Endothelial cell of umbilical vein (primary cell): ENCODE measurements at regions not wholly inside any gene's neighbourhood (a gene's known extent, or its start where the extent isn't known, plus 50 kb on each side); places are given as distances from the start of the nearest gene placed in this dataset.

Experiments
- BruUV-seq: library from RNA; stranded (reverse); fragments of 400-500 nt; replicated peaks from 2 replicates; lab custom pipeline; 2021; lab: Mats Ljungman, UMichigan
- CTCF ChIA-PET: fragments of 300-600, 350-600 bp; sonication (Branson Sonifier 250); formaldehyde crosslinking; loops from one replicate; lab custom pipeline; 2021; ENCODE audit warnings: antibody characterized with exemption, inconsistent platforms; lab: Charles Lee
- POLR2A ChIA-PET: fragments of 300-600, 350-600 bp; sonication (Branson Sonifier 250); formaldehyde crosslinking; loops from one replicate; lab custom pipeline; 2021; ENCODE audit warnings: antibody characterized with exemption, inconsistent platforms; lab: Charles Lee
- DNase-seq: peaks from one replicate; pipeline ENCODE4 v3.0.0-alpha.2; 2011; ENCODE audit warnings: low read depth, low spot score
- FAIRE-seq: peaks from 2 replicates; lab custom pipeline; 2011; peaks lifted over from hg19 to GRCh38; lab: Jason Lieb, UNC
- H2AFZ ChIP-seq: 2 replicates; pipeline ENCODE4 v1.6.0; 2012; ENCODE audit warnings: low read depth, low read length, control low read depth, inconsistent platforms
- H3K27ac ChIP-seq: 2 replicates; pipeline ENCODE4 v1.5.1; 2011; ENCODE audit warnings: low read depth, mild to moderate bottlenecking, control low read depth, low read length, moderate library complexity; ENCODE audit not compliant: insufficient read depth
- H3K27me3 ChIP-seq, 2 experiments: 2 replicates each; pipeline versions ENCODE4 v1.6.0 to v1.6.1; 2011; ENCODE audit warnings: low read length in 2 of 2, mixed read lengths in 1 of 2; ENCODE audit not compliant: control insufficient read depth in 2 of 2, insufficient read depth in 2 of 2
- H3K36me3 ChIP-seq, 2 experiments: 2 replicates in 1 of 2; 3 replicates in 1 of 2; pipeline ENCODE4 v1.5.1; 2011; ENCODE audit warnings: low read length in 2 of 2, mild to moderate bottlenecking in 1 of 2, moderate library complexity in 1 of 2; ENCODE audit not compliant: control insufficient read depth in 2 of 2, insufficient read depth in 2 of 2; ENCODE audit errors: extremely low read depth in 1 of 2
- H3K4me1 ChIP-seq: 3 replicates; pipeline ENCODE4 v1.5.1; 2011; ENCODE audit warnings: mild to moderate bottlenecking, low read length; ENCODE audit not compliant: control insufficient read depth, insufficient read depth; ENCODE audit errors: extremely low read depth
- H3K4me2 ChIP-seq: 2 replicates; pipeline ENCODE4 v1.6.1; 2011; ENCODE audit warnings: low read length, control low read depth, mixed read lengths; ENCODE audit not compliant: insufficient read depth
- H3K4me3 ChIP-seq, 3 experiments: fragments of 200-600 bp in 1 of 3; sonication (generic), shearing (Covaris generic) in 1 of 3; replicated peaks in 1 of 3; 2 replicates each; pipeline ENCODE4 v1.5.1; 2011 to 2016; ENCODE audit warnings: control low read depth in 3 of 3, low read length in 3 of 3, mild to moderate bottlenecking in 2 of 3, inconsistent platforms in 1 of 3, low read depth in 1 of 3, moderate library complexity in 1 of 3; ENCODE audit not compliant: insufficient read depth in 1 of 3
- H3K79me2 ChIP-seq: 2 replicates; pipeline ENCODE4 v1.6.0; 2012; ENCODE audit warnings: low read length, inconsistent platforms; ENCODE audit not compliant: control insufficient read depth, insufficient read depth
- H3K9ac ChIP-seq: replicated peaks from 2 replicates; pipeline ENCODE3; 2011; ENCODE audit warnings: low read length, control low read depth; ENCODE audit not compliant: insufficient read depth; ENCODE audit errors: extremely low read depth
- H3K9me1 ChIP-seq: replicated peaks from 3 replicates; pipeline ENCODE4 v1.6.0; 2011; ENCODE audit warnings: mild to moderate bottlenecking, low read length; ENCODE audit not compliant: control insufficient read depth, insufficient read depth; ENCODE audit errors: extremely low read depth
- H3K9me3 ChIP-seq: replicated peaks from 2 replicates; pipeline ENCODE4 v1.5.1; 2012; ENCODE audit warnings: low read length, inconsistent platforms; ENCODE audit not compliant: control insufficient read depth, insufficient read depth
- H4K20me1 ChIP-seq: replicated peaks from 2 replicates; pipeline ENCODE3; 2011; ENCODE audit warnings: mild to moderate bottlenecking, low read length; ENCODE audit not compliant: control insufficient read depth, insufficient read depth; ENCODE audit errors: extremely low read depth
- CTCF ChIP-seq, 2 donors: IDR thresholded peaks; 1 replicate in 1 of 2; 2 replicates in 1 of 2; pipeline ENCODE4 v1.5.1; 2011; ENCODE audit warnings: low read length in 2 of 2, mild to moderate bottlenecking in 2 of 2, moderate library complexity in 2 of 2, control low read depth in 1 of 2, inconsistent platforms in 1 of 2, low read depth in 1 of 2; ENCODE audit not compliant: insufficient read depth in 1 of 2; ENCODE audit errors: extremely low read depth in 1 of 2
- EZH2 ChIP-seq: IDR thresholded peaks from 2 replicates; pipeline ENCODE4 v1.6.1; 2012; ENCODE audit warnings: borderline replicate concordance, low read depth, mild to moderate bottlenecking, moderate library complexity, low read length, inconsistent platforms; ENCODE audit not compliant: severe bottlenecking
- FOS ChIP-seq: IDR thresholded peaks from 2 replicates; pipeline ENCODE4 v1.6.1; 2011; ENCODE audit warnings: mild to moderate bottlenecking, low read length, moderate library complexity, borderline replicate concordance; ENCODE audit not compliant: insufficient read depth
- GATA2 ChIP-seq: IDR thresholded peaks from 2 replicates; pipeline ENCODE4 v1.7.0; 2011; ENCODE audit warnings: low read depth, mild to moderate bottlenecking, moderate library complexity, mixed read lengths, low read length; ENCODE audit not compliant: insufficient read length, insufficient read depth
- JUN ChIP-seq: IDR thresholded peaks from 2 replicates; pipeline ENCODE4 v1.6.1; 2011; ENCODE audit warnings: borderline replicate concordance, low read depth; ENCODE audit not compliant: insufficient read length, insufficient read depth
- MAX ChIP-seq: IDR thresholded peaks from 2 replicates; pipeline ENCODE4 v1.6.1; 2011; ENCODE audit not compliant: insufficient read depth, insufficient read length
- MYC ChIP-seq: IDR thresholded peaks from one replicate; pipeline ENCODE4 v1.6.1; 2011; ENCODE audit warnings: mild to moderate bottlenecking, low read depth, low read length
- POLR2A ChIP-seq: IDR thresholded peaks from 2 replicates; pipeline ENCODE4 v1.6.1; 2012; ENCODE audit warnings: low read depth, mild to moderate bottlenecking, control low read depth, low read length
- POLR2AphosphoS5 ChIP-seq: IDR thresholded peaks from 2 replicates; pipeline ENCODE4 v1.6.1; 2012; ENCODE audit warnings: low read depth, mild to moderate bottlenecking, control low read depth, low read length, moderate library complexity; ENCODE audit not compliant: insufficient read depth
- dilution Hi-C: fragments of 300-500 bp; cut with MboI; formaldehyde crosslinking; loops from one replicate; pipeline ENCODE4 v1.15.0; 2019; ENCODE audit warnings: low sequenced_read_pairs; ENCODE audit not compliant: extremely low pct_ligation_motif_present
- intact Hi-C: fragments of 100-400 bp; cut with micrococcal nuclease; formaldehyde crosslinking; loops from one replicate; pipeline ENCODE4 v1.10.0; 2022

GRCh38 chr1:244284641-244285156, 167.0 kb downstream of the ADSS2 start:
- Histone ChIP-seq H2AFZ (no peak overlapping the region), H3K9me1 (no peaks in the 10 kb centered on the region), H3K27ac (no peak overlapping the region), H3K9ac (no peak overlapping the region), H3K4me1 (no peaks in the 10 kb centered on the region), H3K4me3 (no peak overlapping the region), H4K20me1 (no peaks in the 10 kb centered on the region), H3K9me3 (no peaks in the 10 kb centered on the region), H3K79me2 (no peaks in the 10 kb centered on the region), H3K27me3 (no peaks in the 10 kb centered on the region), H3K4me2 (no peak overlapping the region), H3K36me3 (no peaks in the 10 kb centered on the region)
- intact Hi-C loops: no loop called here
- TF ChIP-seq POLR2A (no peak), FOS (no peak), MAX (no peak), POLR2AphosphoS5 (no peak)
- dilution Hi-C loops: no loop called here
- DNase-seq (no peak), FAIRE-seq (no peak)
- ChIA-PET CTCF (interaction anchor here (2.5 kb wide), 1 partner anchor 15 kb away, joined by 10 read pairs; no protein-coding TSS in a partner anchor), POLR2A (no interaction called here)
- BruUV-seq: no TSS peak

GRCh38 chr1:244286341-244286740, 165.4 kb downstream of the ADSS2 start:
- Histone ChIP-seq H3K4me3 (no peak overlapping the region), H3K4me2 (no peak overlapping the region), H3K9ac (no peak overlapping the region), H4K20me1 (no peaks in the 10 kb centered on the region), H3K9me3 (no peaks in the 10 kb centered on the region), H3K27me3 (no peaks in the 10 kb centered on the region), H2AFZ (no peak overlapping the region), H3K36me3 (no peaks in the 10 kb centered on the region), H3K27ac (no peak overlapping the region), H3K4me1 (no peaks in the 10 kb centered on the region), H3K9me1 (no peaks in the 10 kb centered on the region), H3K79me2 (no peaks in the 10 kb centered on the region)
- TF ChIP-seq MAX (no peak), POLR2A (no peak), FOS (no peak), CTCF (IDR thresholded peaks at IDR 0.05; ENCODE audit: extremely low read depth in 1 of 2, insufficient read depth in 1 of 2, low read depth in 1 of 2, low read length in 2 of 2) (no peak), JUN (no peak), EZH2 (no peak), GATA2 (no peak), MYC (no peak), POLR2AphosphoS5 (no peak)
- CTCF ChIA-PET: interaction anchor here (2.5 kb wide), 1 partner anchor 13 kb away, joined by 10 read pairs; no protein-coding TSS in a partner anchor
- FAIRE-seq (no peak), DNase-seq (no peak)
- POLR2A ChIA-PET: interaction anchor here (0.7 kb wide), 1 partner anchor 644 kb away, joined by 3 read pairs; no protein-coding TSS in a partner anchor
- dilution Hi-C loops: no loop called here
- intact Hi-C loops: no loop called here
- BruUV-seq: no TSS peak
